ENCODE measurements at regions not wholly inside any gene's neighbourhood (a gene's known extent, or its start where the extent isn't known, plus 50 kb on each side); places are given as distances from the start of the nearest gene placed in this dataset.

- POLR2A ChIA-PET = interaction anchor here (1.7 kb wide), 1 partner anchor 11 kb away, joined by 8 read pairs; no protein-coding TSS in a partner anchor
- H3K27ac ChIP-seq (ENCODE audit: low read depth, low read length) = no peak overlapping the region
- CTCF ChIA-PET = no interaction called here
- H3K27me3 ChIP-seq (ENCODE audit: control insufficient read depth, insufficient read depth, low read length) = no peaks in the 10 kb centered on the region
- no peak for TF ChIP-seq CTCF (IDR thresholded peaks at IDR 0.05; ENCODE audit: low read depth, low read length)
- no peak overlapping the region for H3K4me3 ChIP-seq (ENCODE audit: low read depth, low read length)
- no peak for DNase-seq (ENCODE audit: low read depth, low spot score)
- H3K9me3 ChIP-seq (ENCODE audit: control insufficient read depth, insufficient read depth, low read length) = no peaks in the 10 kb centered on the region; the same call in 1 of the 2 replicates
Measured at GRCh38 chr2:100753444-100753843, 66.5 kb upstream of the NPAS2 start.

- Histone ChIP-seq H3K4me3 (ENCODE audit: low read depth, low read length) (no peak overlapping the region), H3K27ac (ENCODE audit: low read depth, low read length) (no peak overlapping the region), H3K9me3 (ENCODE audit: control insufficient read depth, insufficient read depth, low read length) (no peaks in the 10 kb centered on the region; the same call in 1 of the 2 replicates), H3K27me3 (ENCODE audit: control insufficient read depth, insufficient read depth, low read length) (no peaks in the 10 kb centered on the region)
- no peak for TF ChIP-seq CTCF (IDR thresholded peaks at IDR 0.05; ENCODE audit: low read depth, low read length)
- CTCF ChIA-PET = no interaction called here
- DNase-seq (ENCODE audit: low read depth, low spot score) = no peak
- POLR2A ChIA-PET = no interaction called here
Measured at GRCh38 chr2:100753881-100754280, 66.1 kb upstream of the NPAS2 start.

- H3K27ac ChIP-seq (ENCODE audit: low read depth, low read length) = no peak overlapping the region
- no peak overlapping the region for H3K4me3 ChIP-seq (ENCODE audit: low read depth, low read length)
- no peak for TF ChIP-seq CTCF (IDR thresholded peaks at IDR 0.05; ENCODE audit: low read depth, low read length)
- CTCF ChIA-PET = interaction anchor here (0.7 kb wide), 1 partner anchor 230 kb away, joined by 3 read pairs; no protein-coding TSS in a partner anchor
- no peaks in the 10 kb centered on the region for H3K27me3 ChIP-seq (ENCODE audit: control insufficient read depth, insufficient read depth, low read length)
- no peak for DNase-seq (ENCODE audit: low read depth, low spot score)
- no peaks in the 10 kb centered on the region; the same call in 1 of the 2 replicates for H3K9me3 ChIP-seq (ENCODE audit: control insufficient read depth, insufficient read depth, low read length)
- POLR2A ChIA-PET = no interaction called here
Measured at GRCh38 chr2:100754951-100755350, 65.0 kb upstream of the NPAS2 start.

GRCh38 chr2:100755441-100755840 is 64.5 kb upstream of the NPAS2 start:
- Histone ChIP-seq H3K4me3 (ENCODE audit: low read depth, low read length) (no peak overlapping the region), H3K9me3 (ENCODE audit: control insufficient read depth, insufficient read depth, low read length) (no peaks in the 10 kb centered on the region; the same call in 1 of the 2 replicates), H3K27me3 (ENCODE audit: control insufficient read depth, insufficient read depth, low read length) (no peaks in the 10 kb centered on the region), H3K27ac (ENCODE audit: low read depth, low read length) (no peak overlapping the region)
- no peak for DNase-seq (ENCODE audit: low read depth, low spot score)
- ChIA-PET POLR2A (no interaction called here), CTCF (interaction anchor here (0.7 kb wide), 1 partner anchor 229 kb away, joined by 3 read pairs; no protein-coding TSS in a partner anchor)
- no peak for TF ChIP-seq CTCF (IDR thresholded peaks at IDR 0.05; ENCODE audit: low read depth, low read length)

GRCh38 chr2:100756704-100757103 is 63.2 kb upstream of the NPAS2 start:
- no peak for DNase-seq (ENCODE audit: low read depth, low spot score)
- POLR2A ChIA-PET = no interaction called here
- H3K27ac ChIP-seq (ENCODE audit: low read depth, low read length) = no peak overlapping the region

More at GRCh38 chr2:100756704-100757103, 63.2 kb upstream of the NPAS2 start:
- Histone ChIP-seq H3K4me3 (ENCODE audit: low read depth, low read length) (no peak overlapping the region), H3K9me3 (ENCODE audit: control insufficient read depth, insufficient read depth, low read length) (no peaks in the 10 kb centered on the region), H3K27me3 (ENCODE audit: control insufficient read depth, insufficient read depth, low read length) (no peaks in the 10 kb centered on the region)
- CTCF ChIA-PET = interaction anchor here (1.3 kb wide), 1 partner anchor 26 kb away, joined by 4 read pairs; no protein-coding TSS in a partner anchor
- TF ChIP-seq CTCF (IDR thresholded peaks at IDR 0.05; ENCODE audit: low read depth, low read length) = no peak
